Liver (tissue), 8 donors: ENCODE measurements at regions not wholly inside any gene's neighbourhood (a gene's known extent, or its start where the extent isn't known, plus 50 kb on each side); places are given as distances from the start of the nearest gene placed in this dataset.

Experiments
- DNase-seq: peaks from one replicate; pipeline ENCODE4 v3.0.0-alpha.2; 2017; ENCODE audit warnings: low spot score
- H3K27ac ChIP-seq, 2 donors: one replicate each; pipeline ENCODE4 v1.7.0; 2013; ENCODE audit warnings: inconsistent platforms in 2 of 2, low read length in 2 of 2, control low read depth in 1 of 2, low read depth in 1 of 2, mild to moderate bottlenecking in 1 of 2
- H3K27me3 ChIP-seq, 4 donors: one replicate each; pipeline versions ENCODE4 v1.6.1 to v1.7.0; 2013; ENCODE audit warnings: low read length in 3 of 4, inconsistent platforms in 1 of 4, mild to moderate bottlenecking in 1 of 4, moderate library complexity in 1 of 4; ENCODE audit not compliant: control insufficient read depth in 4 of 4, insufficient read depth in 4 of 4
- H3K36me3 ChIP-seq, 4 donors: one replicate each; pipeline versions ENCODE4 v1.6.1 to v1.7.0; 2013; ENCODE audit warnings: low read length in 3 of 4, mild to moderate bottlenecking in 3 of 4, low read depth in 1 of 4, moderate library complexity in 1 of 4; ENCODE audit not compliant: control insufficient read depth in 4 of 4, insufficient read depth in 3 of 4
- H3K4me1 ChIP-seq, 4 donors: one replicate each; pipeline versions ENCODE4 v1.6.1 to v1.7.0; 2013; ENCODE audit warnings: low read length in 3 of 4, mild to moderate bottlenecking in 3 of 4, moderate library complexity in 1 of 4; ENCODE audit not compliant: control insufficient read depth in 4 of 4, insufficient read depth in 4 of 4
- H3K4me3 ChIP-seq, 3 donors: one replicate each; pipeline versions ENCODE4 v1.6.1 to v1.7.0; 2013; ENCODE audit warnings: low read length in 3 of 3, control low read depth in 1 of 3, low read depth in 1 of 3, mild to moderate bottlenecking in 1 of 3
- H3K9ac ChIP-seq, 2 donors: one replicate each; pipeline ENCODE4 v1.7.0; 2013; ENCODE audit warnings: low read length in 2 of 2, mild to moderate bottlenecking in 2 of 2, moderate library complexity in 2 of 2, control low read depth in 1 of 2, low read depth in 1 of 2
- H3K9me3 ChIP-seq, 4 donors: one replicate each; pipeline versions ENCODE4 v1.6.1 to v1.7.0; 2013; ENCODE audit warnings: low read length in 3 of 4; ENCODE audit not compliant: control insufficient read depth in 4 of 4
- ATF3 ChIP-seq: IDR thresholded peaks from 2 replicates; pipeline ENCODE4 v1.6.1; 2016; ENCODE audit warnings: antibody characterized with exemption
- CTCF ChIP-seq: fragments of 150-350 bp; IDR thresholded peaks from 2 replicates; pipeline ENCODE4 v1.5.1; 2017; ENCODE audit warnings: improper control_type of control experiment, low read depth, low read length; ENCODE audit not compliant: missing input control
- EGR1 ChIP-seq, 2 donors: IDR thresholded peaks; 2 replicates each; pipeline ENCODE4 v1.6.1; 2016 to 2018; ENCODE audit warnings: antibody characterized with exemption in 2 of 2, low read depth in 2 of 2
- FOXA1 ChIP-seq: IDR thresholded peaks from 2 replicates; pipeline ENCODE4 v1.6.1; 2016; ENCODE audit warnings: antibody characterized with exemption
- FOXA2 ChIP-seq: IDR thresholded peaks from 2 replicates; pipeline ENCODE4 v1.6.1; 2016; ENCODE audit warnings: antibody characterized with exemption
- GABPA ChIP-seq, 2 donors: IDR thresholded peaks in 1 of 2; conservative IDR thresholded peaks in 1 of 2; 2 replicates each; pipeline ENCODE4 v1.6.1; 2016; ENCODE audit warnings: antibody characterized with exemption in 2 of 2, mild to moderate bottlenecking in 1 of 2, moderate library complexity in 1 of 2
- HNF4A ChIP-seq, 2 donors: conservative IDR thresholded peaks; 2 replicates each; pipeline ENCODE4 v1.6.1; 2016; ENCODE audit warnings: antibody characterized with exemption in 2 of 2, mild to moderate bottlenecking in 2 of 2
- HNF4G ChIP-seq: IDR thresholded peaks from 2 replicates; pipeline ENCODE4 v1.6.1; 2016; ENCODE audit warnings: antibody characterized with exemption
- JUND ChIP-seq, 2 donors: IDR thresholded peaks; 2 replicates each; pipeline ENCODE4 v1.6.1; 2016; ENCODE audit warnings: antibody characterized with exemption in 2 of 2
- MAX ChIP-seq: IDR thresholded peaks from 2 replicates; pipeline ENCODE4 v1.6.1; 2016; ENCODE audit warnings: antibody characterized with exemption
- NR2F2 ChIP-seq: IDR thresholded peaks from 2 replicates; pipeline ENCODE4 v1.6.1; 2016; ENCODE audit warnings: antibody characterized with exemption
- RAD21 ChIP-seq, 2 donors: IDR thresholded peaks; 2 replicates each; pipeline ENCODE4 v1.6.1; 2016; ENCODE audit warnings: antibody characterized with exemption in 2 of 2, mild to moderate bottlenecking in 2 of 2
- REST ChIP-seq: IDR thresholded peaks from 2 replicates; pipeline ENCODE4 v1.6.1; 2016; ENCODE audit warnings: antibody characterized with exemption, mild to moderate bottlenecking
- RXRA ChIP-seq, 2 donors: IDR thresholded peaks; 2 replicates each; pipeline ENCODE4 v1.6.1; 2017 to 2018; ENCODE audit warnings: antibody characterized with exemption in 2 of 2, mild to moderate bottlenecking in 1 of 2
- SP1 ChIP-seq: IDR thresholded peaks from 2 replicates; pipeline ENCODE4 v1.6.1; 2018; ENCODE audit warnings: antibody characterized with exemption, mild to moderate bottlenecking
- TAF1 ChIP-seq: conservative IDR thresholded peaks from 2 replicates; pipeline ENCODE4 v1.6.1; 2016; ENCODE audit warnings: antibody characterized with exemption, mild to moderate bottlenecking
- YY1 ChIP-seq: IDR thresholded peaks from 2 replicates; pipeline ENCODE4 v1.6.1; 2016; ENCODE audit warnings: antibody characterized with exemption, mild to moderate bottlenecking
- ZBTB33 ChIP-seq: IDR thresholded peaks from 2 replicates; pipeline ENCODE4 v1.6.1; 2016; ENCODE audit warnings: antibody characterized with exemption
- WGBS: extraction: QIAGEN DNeasy Blood & Tissue Kit; methylation state at CpG from one replicate; pipeline ENCODE4 v1.1.7; 2013; 5-methylcytosine and 5-hydroxymethylcytosine counted together
- donor health status: healthy.
- donor health status: healthy.
- donor health status: healthy.
- donor health status: healthy.
- donor health status: healthy.

GRCh38 chr6:50278663-50279062 lies 228.9 kb upstream of the DEFB112 start:
- no peak overlapping the region for H3K4me3 ChIP-seq
- H3K9me3 ChIP-seq = no peaks in the 10 kb centered on the region
- no peak overlapping the region for H3K27ac ChIP-seq
- no peak overlapping the region for H3K9ac ChIP-seq
- no peaks in the 10 kb centered on the region for H3K27me3 ChIP-seq
- TF ChIP-seq NR2F2 (no peak), JUND (IDR thresholded peaks at IDR 0.05) (no peak), ZBTB33 (no peak), FOXA1 (no peak), SP1 (no peak), GABPA (IDR thresholded peaks at IDR 0.05 in 1 of 2, conservative IDR thresholded peaks at IDR 0.05 in 1 of 2) (no peak), RXRA (IDR thresholded peaks at IDR 0.05) (no peak), EGR1 (IDR thresholded peaks at IDR 0.05; ENCODE audit: low read depth in 2 of 2) (no peak), HNF4A (conservative IDR thresholded peaks at IDR 0.05) (no peak), YY1 (no peak), TAF1 (no peak), REST (no peak), ATF3 (no peak), MAX (no peak), RAD21 (IDR thresholded peaks at IDR 0.05) (no peak), FOXA2 (no peak), HNF4G (no peak)
- WGBS = 60% methylated on average over 2 of the region's 2 CpGs
- no peaks in the 10 kb centered on the region for H3K4me1 ChIP-seq
- DNase-seq = no peak
- no peaks in the 10 kb centered on the region for H3K36me3 ChIP-seq

GRCh38 chr6:50285735-50286134 lies 236.0 kb upstream of the DEFB112 start:
- Histone ChIP-seq H3K27ac (no peak overlapping the region), H3K4me1 (no peaks in the 10 kb centered on the region), H3K27me3 (no peaks in the 10 kb centered on the region), H3K9me3 (no peaks in the 10 kb centered on the region), H3K36me3 (no peaks in the 10 kb centered on the region), H3K9ac (no peak overlapping the region), H3K4me3 (no peak overlapping the region)
- DNase-seq = no peak
- TF ChIP-seq SP1 = no peak
- no peak for TF ChIP-seq YY1
- no peak for TF ChIP-seq RXRA (IDR thresholded peaks at IDR 0.05)
- no peak for TF ChIP-seq RAD21 (IDR thresholded peaks at IDR 0.05)
- no peak for TF ChIP-seq HNF4G
- no peak for TF ChIP-seq MAX
- no peak for TF ChIP-seq JUND (IDR thresholded peaks at IDR 0.05)
- TF ChIP-seq NR2F2 = no peak
- no peak for TF ChIP-seq ATF3
- no peak for TF ChIP-seq CTCF
- TF ChIP-seq GABPA (IDR thresholded peaks at IDR 0.05 in 1 of 2, conservative IDR thresholded peaks at IDR 0.05 in 1 of 2) = no peak
- no peak for TF ChIP-seq HNF4A (conservative IDR thresholded peaks at IDR 0.05)
- TF ChIP-seq REST = no peak
- TF ChIP-seq FOXA1 = no peak
- 57% methylated on average over 2 of the region's 2 CpGs for WGBS
